ENCODE measurements at regions not wholly inside any gene's neighbourhood (a gene's known extent, or its start where the extent isn't known, plus 50 kb on each side); places are given as distances from the start of the nearest gene placed in this dataset.
A peak's percentile ranks its signal among the peaks of the same experiment; 100 is the strongest.

DNA sequence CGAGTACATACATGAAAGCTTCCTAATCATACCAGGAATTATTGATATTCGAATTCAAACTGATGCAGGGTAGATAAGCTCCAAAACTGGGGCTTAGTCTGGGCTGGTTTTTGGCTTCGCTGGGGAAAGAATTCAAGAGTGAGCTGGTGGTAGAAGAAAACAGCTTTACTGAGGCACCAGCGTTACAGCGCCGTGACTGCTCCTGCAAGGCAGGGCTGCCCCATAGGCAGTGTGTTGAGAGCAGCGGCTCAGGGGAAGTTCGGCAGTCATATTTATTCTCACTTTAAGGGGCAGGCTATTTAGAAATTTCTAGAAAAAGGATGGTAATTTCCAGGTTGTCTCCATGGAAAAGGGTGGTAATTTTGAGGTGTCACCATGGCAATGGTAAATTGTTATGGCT lies 292.6 kb upstream of the TCF4 start:
- no peak for DNase-seq (ENCODE audit: low spot score)

DNA sequence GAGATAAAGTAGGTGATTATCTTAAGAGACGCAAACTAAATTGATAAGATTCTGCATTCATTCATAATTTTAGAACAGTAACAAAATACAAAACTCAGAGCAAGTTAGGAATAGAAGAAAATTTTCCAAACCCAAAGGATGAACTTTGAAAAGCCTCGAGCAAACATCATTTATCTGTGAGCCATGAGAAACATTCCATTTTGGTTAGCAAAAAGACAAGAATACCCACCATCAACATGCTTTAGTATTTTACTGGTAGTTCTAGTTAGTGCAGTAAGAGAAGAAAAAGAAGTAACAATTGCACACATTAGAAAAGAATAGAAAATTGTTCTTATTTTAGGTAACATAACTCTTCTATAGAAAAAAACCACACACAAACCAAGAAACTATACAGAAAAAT lies 291.3 kb upstream of the TCF4 start:
- no peak for DNase-seq (ENCODE audit: low spot score)

DNA sequence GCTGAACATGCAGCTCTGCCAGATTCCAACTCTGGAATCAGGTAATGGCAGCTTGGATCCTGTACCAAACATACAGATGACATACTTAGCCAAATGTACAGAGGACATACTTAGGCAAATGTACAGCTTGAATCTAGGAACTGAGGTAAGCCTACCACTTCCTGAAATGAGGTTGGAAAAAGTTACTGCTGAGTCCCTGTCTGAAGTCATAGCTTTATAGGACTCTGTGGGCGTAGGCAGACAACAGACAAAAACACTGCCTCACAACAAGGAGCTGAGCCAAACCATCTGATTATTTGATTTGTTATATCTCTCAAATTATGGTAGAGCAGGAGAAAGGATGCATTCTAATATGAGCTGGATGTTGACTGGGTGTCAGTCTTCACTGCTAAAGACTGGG lies 290.2 kb upstream of the TCF4 start:
- DNase-seq (ENCODE audit: low spot score) = no peak

DNA sequence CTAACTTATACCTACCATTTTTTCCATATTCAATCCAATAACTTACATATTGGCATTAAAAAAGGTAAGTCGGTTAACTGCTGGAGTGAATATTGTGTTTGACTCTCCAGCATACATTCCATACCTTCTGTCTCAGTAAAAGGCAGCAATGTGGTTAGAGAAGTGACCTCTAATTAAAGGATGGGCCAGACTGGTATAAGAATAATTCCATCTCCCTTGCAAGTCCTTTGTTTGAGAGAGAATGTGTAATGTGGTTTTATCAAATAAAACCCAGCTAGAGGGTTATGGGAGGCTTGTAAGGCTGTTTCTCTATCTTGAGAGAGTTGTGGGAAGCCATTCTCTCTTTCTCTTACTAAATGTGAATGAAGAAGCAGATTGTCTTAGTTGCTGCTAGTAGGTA lies 289.3 kb upstream of the TCF4 start:
- no peak for DNase-seq (ENCODE audit: low spot score)

DNA sequence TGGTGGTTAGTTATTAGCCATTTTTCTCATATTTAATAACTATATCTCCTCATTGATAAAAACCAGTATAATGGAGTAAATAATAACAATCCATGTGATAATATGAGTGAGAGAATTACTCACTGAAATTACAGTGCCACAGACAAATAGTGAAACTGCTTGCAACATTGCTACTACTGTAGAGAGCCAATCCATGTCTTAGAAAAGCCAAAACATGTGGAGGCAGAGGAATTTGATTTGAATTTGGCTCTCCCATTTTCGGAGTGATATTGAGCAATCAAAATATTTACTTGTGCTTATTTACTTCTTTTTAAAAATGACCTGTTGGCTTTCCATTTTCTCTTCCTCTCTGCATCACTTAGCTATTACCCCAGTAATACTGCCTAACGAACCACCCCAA lies 288.3 kb upstream of the TCF4 start:
- no peak for DNase-seq (ENCODE audit: low spot score)

DNA sequence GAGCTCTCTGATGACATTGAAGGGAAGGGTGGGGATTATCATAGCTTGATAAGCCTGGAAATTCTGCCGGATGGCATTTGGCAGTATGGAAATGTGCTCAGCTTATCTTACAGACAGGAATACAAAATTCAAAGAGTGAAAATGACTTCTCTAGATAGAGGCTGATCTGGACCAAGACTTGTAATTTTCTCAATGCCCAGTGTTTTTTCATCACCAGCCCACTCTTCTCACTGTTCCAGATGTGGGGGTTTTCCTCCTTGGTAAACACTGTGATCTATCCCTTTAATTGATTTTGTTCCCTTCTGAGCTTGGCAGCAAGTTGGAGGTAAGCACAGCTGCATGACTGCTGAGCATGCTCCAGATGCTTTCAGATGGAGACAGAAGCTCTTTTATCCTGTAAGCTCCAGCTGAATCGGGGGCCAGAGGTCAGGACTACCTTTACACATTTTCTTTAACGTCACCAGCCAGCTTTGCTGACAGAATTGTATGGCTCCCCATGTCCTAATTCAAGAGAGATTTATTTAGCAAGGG lies 287.4 kb upstream of the TCF4 start:
- DNase-seq (ENCODE audit: low spot score) = no peak

DNA sequence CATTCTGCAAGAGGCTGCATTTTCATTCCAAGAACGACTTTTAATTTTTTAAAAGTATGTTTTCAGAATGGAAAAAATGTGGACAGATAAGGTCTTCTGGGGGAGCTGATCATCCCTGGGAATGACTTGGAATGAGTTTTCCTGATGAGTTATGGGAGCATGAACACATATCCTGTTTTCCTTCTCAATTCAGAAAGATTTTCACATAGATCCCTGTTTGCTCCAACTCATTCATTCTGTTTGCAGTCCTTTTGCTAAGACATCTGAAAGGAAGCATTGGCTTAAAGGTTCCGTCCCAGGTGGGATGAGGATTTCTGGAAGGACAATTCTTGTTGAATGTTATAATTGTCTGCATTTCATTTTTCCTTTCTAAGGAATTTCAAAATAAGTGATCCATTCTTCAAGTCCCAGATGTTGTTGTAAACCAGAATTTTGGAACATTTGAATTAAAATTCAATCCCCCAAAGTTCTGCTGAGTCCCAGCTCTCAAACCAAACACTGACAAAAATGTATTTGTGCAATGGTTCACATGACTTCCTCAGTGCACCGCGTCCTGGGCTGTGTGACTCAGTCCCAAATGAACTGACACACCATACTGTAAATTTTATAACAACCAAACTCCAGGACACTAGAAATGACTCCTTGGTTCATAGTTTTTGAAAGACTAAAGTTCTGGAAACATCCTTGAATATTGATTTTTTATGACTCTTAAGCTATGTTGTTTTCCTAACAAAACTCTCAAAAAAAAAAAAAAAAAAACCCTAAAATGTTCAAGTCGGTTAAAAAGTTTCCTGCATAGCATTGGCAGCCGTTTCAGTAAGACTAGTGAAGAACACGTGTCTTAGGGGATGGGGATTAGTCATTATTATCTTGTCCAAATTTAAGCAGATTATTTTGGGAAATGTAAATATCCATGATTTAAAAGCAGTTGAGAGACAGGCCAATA lies 281.8 kb upstream of the TCF4 start:
- no peak for DNase-seq (ENCODE audit: low spot score)

DNA sequence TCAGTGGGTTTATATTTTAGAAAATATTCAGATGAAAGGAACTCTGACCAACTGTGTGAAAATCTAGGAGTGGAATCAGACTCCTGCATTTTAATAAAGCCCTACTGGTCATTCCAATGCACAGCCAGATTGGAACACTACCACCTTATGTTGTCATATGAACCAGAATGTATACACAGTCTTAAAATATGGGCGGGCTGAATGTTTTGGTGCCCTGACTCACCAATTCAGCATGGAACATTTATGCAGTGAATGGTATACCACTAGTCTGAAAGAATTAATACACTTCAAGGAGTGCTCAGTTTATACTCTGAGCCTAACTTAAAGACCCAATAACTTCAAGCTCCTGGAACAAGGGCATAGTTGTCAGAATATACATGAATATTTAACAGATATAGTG lies 280.9 kb upstream of the TCF4 start:
- no peak for DNase-seq (ENCODE audit: low spot score)

DNA sequence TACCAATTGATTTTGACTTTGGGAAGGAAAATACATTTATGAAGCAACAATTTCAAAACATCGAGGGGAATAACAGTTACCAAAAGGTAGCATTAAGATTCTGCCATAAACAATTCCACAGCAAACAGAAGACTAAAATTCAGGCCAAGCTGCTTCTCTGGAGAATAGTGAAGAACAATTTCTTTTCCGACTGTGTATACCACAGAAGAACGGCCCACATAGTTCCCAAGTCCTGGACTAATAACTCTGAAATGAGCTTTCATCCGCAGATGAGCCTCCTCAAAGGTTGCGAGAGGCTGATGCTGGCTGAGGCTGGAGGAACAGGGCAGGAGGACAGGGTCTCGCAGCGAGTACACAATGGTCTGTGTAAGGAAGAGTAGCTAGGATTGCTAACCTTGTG lies 278.9 kb upstream of the TCF4 start:
- DNase-seq (ENCODE audit: low spot score) = no peak

DNA sequence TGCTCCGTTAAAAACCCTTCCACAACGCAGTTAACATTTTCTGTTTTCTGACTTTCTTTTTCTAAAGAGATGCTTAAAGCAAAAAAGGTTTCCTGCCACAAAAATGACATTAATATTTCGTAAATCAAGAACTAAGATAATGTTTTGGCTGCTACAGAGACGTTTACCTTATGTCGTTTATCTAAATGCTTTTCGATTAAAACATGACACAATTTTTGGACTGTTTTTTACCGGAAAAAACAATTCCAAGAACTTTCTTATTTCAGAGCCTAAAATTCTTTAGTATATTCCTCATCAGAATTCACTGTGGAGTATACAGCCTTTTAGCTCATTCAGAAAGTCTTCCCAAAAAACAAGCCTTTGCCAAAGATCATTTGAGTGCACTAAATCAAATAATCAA lies 278.0 kb upstream of the TCF4 start:
- no peak for DNase-seq (ENCODE audit: low spot score)

DNA sequence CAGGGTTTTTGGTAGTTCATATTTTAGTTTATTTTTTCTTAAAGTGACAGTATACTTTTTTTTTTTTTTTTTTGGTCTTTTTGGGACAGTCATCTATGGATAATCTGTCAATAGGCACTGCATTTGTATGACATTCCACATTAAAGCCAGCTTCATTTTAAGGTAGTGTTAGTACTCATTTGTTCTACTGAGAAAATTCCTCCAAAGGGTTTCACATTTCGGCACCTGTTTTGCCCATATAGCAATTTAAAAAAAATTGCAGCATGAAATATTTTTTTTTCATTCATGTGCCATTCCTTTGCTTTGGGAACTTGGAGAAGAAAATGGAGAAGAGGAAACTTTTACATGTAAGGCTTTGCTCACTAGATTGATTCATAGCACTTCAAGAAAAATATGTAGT lies 276.3 kb upstream of the TCF4 start:
- DNase-seq (ENCODE audit: low spot score) = no peak

DNA sequence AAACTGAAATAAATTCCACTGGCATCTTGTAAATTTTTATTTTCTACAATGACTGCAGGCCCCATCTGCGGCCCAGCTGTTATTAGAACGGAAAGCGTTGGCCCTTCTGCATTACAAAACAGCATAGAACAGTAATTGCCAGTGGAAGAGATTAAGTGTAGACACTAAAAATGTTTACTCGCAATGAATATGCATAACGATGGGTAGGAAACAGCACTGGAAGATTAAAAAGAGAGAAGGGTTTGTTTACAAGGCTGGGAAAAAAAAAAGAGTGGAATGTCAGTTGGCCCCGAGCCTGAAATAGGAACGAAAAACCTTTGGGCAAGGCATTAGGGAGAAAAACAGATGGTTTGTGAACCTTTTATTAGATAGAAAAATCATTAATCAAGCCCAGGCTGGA lies 275.9 kb upstream of the TCF4 start:
- peak; percentile 25 for DNase-seq (ENCODE audit: low spot score)

DNA sequence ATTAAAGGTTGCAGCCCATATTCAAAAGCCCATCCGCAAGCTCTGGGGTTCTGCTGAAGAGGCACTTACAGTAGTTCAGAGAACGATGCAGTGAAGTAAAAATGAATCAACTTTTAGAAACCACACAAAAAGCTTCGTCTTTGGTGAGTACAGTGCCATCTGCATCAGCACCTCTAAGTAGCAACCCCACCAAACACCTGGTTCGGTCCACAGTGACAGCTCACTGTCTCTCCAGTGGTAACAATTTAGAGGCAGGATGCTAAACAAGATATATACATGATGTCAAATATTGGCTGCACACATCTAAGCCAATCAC lies 275.4 kb upstream of the TCF4 start:
- DNase-seq (ENCODE audit: low spot score) = no peak

DNA sequence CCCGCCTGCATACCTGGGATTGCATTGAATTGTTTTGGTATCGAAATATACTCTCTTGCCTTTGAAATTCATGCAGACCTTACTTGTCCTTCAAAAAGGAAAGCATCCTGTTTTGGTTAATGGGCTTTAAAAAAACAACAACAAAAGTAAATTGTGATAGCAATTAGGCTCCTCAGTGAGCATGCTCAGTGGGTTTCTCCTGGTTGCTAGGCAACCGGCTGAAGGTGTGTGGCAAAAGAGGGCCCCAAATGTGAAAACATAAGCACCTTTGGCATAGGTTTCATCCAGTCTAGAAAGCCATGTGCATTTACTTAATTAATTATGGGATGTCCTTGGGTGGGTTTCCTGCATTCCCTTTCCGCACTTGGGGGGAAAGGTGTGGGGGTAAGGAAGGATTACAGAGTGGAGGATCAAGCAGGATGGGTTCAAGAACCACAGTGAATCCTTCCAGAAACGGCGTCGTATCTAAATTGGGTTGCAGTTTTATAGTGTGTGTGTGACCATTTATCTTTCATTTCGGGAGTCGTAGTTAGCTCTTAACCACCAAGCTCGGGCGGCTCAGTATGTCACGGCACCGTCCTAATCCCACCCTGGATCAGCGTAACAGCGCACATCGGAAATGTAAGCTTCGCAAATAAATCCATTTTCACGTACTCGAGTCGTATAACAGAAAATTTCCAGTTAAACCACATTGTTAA lies 274.9 kb upstream of the TCF4 start:
- no peak for DNase-seq (ENCODE audit: low spot score)

DNA sequence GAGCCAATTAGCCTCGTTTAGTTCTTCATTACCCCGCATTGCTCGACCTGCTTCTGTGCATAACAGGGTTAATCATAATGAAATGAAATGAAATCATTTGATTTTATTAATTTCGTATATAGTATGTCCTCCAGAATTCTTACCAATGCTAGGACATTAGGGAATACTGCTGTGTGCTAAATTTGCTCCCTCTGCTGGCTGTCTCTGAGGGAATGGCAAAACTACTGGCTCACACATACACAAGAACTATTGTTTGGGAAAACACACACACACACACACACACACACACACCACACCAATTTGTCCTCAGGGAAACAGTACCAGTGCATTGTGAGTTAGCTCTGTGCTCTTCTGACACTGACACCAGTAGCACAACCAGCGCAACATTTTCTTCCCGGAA lies 273.3 kb upstream of the TCF4 start:
- DNase-seq (ENCODE audit: low spot score) = peak; percentile 33

DNA sequence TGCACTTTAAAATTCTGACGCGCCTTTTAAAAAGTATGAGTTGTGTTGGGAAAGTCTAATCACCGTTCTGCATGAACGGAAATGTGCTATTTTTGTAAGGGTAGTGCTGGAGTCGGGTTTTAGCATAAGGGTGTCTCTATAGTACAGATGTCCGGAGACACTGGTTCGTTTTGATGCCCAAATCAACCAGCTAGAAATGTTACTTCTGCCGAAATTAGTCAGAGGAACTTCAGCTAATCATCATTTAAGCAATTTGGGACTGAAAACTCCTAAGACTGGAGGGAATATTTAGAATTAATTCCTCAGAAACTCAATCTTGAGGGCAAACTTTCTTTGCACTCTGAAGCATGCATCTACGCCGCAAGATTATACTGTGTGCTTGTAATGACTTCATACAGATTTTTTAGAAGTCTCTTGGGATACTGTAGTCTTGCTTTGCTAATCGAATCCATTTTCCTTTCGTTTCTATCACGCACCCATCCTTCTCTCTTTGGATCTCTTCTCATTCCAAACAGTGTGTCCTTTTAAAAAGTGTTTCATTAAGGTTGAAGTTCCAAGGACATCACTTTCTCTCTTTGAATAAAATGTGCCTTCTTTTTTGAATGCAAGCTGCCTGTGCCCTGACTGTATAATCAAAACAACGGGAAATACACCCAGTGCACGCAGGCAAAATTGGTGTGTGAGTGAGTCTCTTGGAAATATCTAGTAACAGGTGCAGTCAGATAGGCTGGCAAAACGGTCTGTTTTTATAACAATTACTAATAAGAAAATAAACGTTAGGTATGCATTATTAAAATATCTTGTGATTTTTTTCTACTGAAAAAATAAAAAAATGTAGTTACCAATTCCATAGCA lies 270.9 kb upstream of the TCF4 start:
- no peak for DNase-seq (ENCODE audit: low spot score)

DNA sequence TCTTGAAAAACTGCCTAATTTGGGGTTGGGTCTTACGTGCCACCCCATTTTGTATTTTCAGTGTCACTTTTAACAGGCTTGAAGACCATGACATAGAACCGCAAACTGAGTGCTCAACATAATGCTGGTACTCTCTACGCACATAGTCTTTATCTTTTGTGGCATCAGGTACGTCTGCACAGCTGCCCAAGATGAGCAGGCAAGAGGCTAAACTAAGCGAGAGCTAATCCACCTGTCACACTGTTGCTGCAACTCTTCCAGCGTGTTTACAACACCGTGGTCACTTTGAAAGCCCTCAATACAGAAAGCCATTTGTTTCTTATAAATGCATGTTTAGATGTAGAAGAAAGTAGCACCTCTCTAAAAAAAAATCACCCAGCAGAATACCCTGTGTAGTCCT lies 270.0 kb upstream of the TCF4 start:
- no peak for DNase-seq (ENCODE audit: low spot score)

DNA sequence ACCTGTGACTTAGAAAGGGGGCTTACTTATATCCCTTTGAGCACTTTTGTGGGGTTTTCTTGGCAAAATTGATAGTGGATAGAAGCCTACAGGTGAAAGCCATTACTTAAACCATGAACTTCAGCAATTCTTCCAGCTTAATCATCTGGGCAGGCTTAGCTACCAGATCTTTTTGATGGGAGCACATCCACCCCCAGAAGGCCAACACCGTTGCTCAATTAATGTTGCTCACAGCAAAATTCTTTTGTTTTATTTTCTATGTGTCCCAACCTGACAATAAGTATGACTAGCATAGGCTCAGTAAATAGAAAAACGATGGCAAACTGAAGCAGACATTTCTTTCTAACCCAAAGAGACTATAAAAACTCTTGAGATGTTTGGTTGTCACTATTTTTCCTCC lies 269.4 kb upstream of the TCF4 start:
- DNase-seq (ENCODE audit: low spot score) = no peak

DNA sequence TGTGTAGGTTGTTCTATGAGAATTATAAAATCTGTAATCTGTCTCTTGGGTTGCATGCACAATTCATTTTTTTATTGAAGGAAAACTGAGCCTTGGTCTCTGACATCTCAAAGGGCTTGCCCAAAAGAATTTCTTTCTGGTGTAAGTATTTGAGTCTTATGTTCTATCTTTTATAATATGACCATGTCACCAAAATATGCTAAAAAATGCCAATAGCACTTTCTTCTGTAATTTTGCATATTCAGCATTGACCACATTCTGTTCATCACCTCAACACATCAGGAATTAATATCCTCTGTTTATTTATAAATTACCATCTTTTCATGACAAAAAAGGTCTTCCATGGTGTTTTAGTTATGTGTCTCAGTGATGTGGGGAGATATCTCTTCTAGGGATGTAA lies 268.7 kb upstream of the TCF4 start:
- DNase-seq (ENCODE audit: low spot score) = no peak

DNA sequence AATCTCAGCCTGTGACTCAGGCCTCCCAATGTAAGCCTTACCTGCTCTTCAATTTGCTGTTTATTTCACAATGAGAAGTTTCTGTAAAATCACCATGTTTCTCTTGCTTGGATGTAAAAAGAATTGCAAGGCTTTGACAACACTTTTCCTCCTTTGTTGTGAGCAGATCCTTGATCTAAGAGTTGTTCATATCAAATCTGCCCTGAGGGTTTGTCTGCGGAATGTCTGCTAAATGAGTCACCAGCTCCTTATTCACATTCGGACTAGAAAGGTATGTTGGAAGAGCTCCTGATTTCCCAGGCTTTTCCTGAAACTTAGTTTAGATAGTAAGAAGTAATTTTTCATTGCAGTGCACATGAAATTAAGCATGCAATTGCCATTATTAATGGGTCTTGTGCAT lies 268.2 kb upstream of the TCF4 start:
- no peak for DNase-seq (ENCODE audit: low spot score)

DNA sequence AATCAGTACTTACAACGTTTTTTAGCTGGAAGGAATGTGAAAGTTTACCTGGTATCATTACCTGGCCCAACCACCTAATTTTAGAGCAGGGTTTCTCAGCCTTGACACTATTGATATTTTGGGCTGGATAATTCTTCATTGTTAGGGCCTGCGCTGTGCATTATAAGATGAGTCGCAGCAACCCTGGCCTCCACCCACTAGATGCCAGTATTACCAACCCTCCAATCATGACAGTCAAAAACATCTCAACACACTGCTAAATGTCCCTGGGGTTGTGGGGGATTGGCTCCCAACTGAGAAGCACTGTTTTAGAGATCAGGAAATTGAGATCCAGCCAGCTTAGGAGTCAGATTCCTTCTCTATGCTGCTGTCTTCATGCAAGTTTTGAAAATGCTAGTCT lies 265.3 kb upstream of the TCF4 start:
- DNase-seq (ENCODE audit: low spot score) = no peak

DNA sequence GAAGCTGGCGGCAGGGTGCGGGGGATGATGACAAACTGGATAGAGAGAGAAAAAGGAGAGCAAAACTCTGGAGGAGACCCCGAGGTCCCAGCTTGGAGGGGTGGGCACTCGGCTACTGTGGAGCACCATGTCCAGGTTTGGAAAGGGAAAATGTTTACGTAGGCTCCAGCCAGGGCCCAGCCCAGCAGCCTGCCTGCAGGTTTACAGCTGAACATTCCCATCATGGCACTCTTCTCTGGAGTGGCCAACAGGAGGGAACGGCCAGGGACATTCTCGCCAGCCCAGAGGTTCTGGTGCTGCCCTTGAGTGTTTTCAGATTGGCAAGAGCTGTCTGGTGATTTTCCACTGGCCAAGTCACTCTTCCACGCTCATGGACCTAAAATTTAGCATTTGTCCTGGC lies 262.9 kb upstream of the TCF4 start:
- DNase-seq (ENCODE audit: low spot score) = no peak

DNA sequence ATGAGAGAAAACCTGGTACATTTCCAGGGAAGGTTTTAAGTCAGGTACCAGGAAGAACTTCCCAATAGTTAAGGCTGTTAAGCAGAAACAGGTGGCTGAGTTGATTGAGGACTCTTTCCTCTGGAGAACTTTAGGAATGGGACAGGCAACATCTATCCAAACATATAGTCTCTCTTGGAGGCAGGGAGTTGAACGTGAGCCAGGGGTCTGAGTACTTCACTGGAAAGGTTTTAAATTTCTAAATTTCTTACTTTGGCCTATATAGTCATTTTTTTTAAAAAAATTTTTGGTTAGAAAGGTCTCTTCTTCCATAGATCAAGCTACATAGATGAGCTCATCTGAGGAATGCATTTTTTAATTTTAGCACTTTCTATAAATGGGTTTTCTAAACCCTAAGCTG lies 261.4 kb upstream of the TCF4 start:
- no peak for DNase-seq (ENCODE audit: low spot score)
